ENCODE measurements at regions not wholly inside any gene's neighbourhood (a gene's known extent, or its start where the extent isn't known, plus 50 kb on each side); places are given as distances from the start of the nearest gene placed in this dataset.

DNA sequence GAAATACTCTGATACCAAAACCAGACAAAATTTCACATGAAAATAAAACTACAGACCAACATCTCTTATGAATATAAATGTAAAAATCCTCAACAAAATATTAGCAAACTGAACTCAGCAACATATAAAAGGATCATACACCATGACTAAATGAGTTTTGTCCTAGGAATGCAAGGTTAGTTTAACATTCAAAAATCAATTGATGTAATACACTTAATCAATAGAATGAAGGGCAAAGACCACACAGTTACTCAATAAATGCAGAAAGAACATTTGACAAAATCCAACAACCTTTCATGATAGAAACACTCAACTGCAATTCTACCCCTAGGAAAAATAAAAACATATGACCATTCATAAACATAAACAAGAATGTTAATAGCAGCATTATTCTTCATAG is 50.2 kb upstream of the DCTD start:
- no peak for TF ChIP-seq POLR2A (IDR thresholded peaks at IDR 0.05)
- TF ChIP-seq, protein P1, sequence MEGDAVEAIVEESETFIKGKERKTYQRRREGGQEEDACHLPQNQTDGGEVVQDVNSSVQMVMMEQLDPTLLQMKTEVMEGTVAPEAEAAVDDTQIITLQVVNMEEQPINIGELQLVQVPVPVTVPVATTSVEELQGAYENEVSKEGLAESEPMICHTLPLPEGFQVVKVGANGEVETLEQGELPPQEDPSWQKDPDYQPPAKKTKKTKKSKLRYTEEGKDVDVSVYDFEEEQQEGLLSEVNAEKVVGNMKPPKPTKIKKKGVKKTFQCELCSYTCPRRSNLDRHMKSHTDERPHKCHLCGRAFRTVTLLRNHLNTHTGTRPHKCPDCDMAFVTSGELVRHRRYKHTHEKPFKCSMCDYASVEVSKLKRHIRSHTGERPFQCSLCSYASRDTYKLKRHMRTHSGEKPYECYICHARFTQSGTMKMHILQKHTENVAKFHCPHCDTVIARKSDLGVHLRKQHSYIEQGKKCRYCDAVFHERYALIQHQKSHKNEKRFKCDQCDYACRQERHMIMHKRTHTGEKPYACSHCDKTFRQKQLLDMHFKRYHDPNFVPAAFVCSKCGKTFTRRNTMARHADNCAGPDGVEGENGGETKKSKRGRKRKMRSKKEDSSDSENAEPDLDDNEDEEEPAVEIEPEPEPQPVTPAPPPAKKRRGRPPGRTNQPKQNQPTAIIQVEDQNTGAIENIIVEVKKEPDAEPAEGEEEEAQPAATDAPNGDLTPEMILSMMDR (IDR thresholded peaks at IDR 0.05), result no peak

All from lower leg skin (tissue), 3 donors.